ENCODE measurements at regions not wholly inside any gene's neighbourhood (a gene's known extent, or its start where the extent isn't known, plus 50 kb on each side); places are given as distances from the start of the nearest gene placed in this dataset.

GRCh38 chr22:49586873-49587272, 240.8 kb downstream of the BRD1 start:
- no peak for DNase-seq (ENCODE audit: low read depth)

- peak; percentile 74 for DNase-seq (ENCODE audit: low read depth)
Measured at GRCh38 chr22:49586244-49586748, 241.4 kb downstream of the BRD1 start.

GRCh38 chr22:49585461-49586243, 242.0 kb downstream of the BRD1 start:
- DNase-seq (ENCODE audit: low read depth) = no peak

GRCh38 chr22:49583886-49584505, 243.7 kb downstream of the BRD1 start:
- no peak for DNase-seq (ENCODE audit: low read depth)

GRCh38 chr22:49583341-49583740, 244.3 kb downstream of the BRD1 start:
- DNase-seq (ENCODE audit: low read depth) = no peak

GRCh38 chr22:49582678-49583077, 245.0 kb downstream of the BRD1 start:
- no peak for DNase-seq (ENCODE audit: low read depth)

GRCh38 chr22:49582181-49582580, 245.5 kb downstream of the BRD1 start:
- no peak for DNase-seq (ENCODE audit: low read depth)

- DNase-seq (ENCODE audit: low read depth) = no peak
Measured at GRCh38 chr22:49580024-49580423, 247.6 kb downstream of the BRD1 start.

GRCh38 chr22:49577168-49578060, 250.3 kb downstream of the BRD1 start:
- DNase-seq (ENCODE audit: low read depth) = no peak

- DNase-seq (ENCODE audit: low read depth) = no peak
Measured at GRCh38 chr22:49576241-49577141, 251.2 kb downstream of the BRD1 start.

GRCh38 chr22:49575703-49576081, 252.0 kb downstream of the BRD1 start:
- no peak for DNase-seq (ENCODE audit: low read depth)

GRCh38 chr22:49574881-49575702, 252.6 kb downstream of the BRD1 start:
- peak; percentile 79 for DNase-seq (ENCODE audit: low read depth)

- no peak for DNase-seq (ENCODE audit: low read depth)
Measured at GRCh38 chr22:49574205-49574880, 253.3 kb downstream of the BRD1 start.

- DNase-seq (ENCODE audit: low read depth) = no peak
Measured at GRCh38 chr22:49573109-49573765, 254.4 kb downstream of the BRD1 start.

- no peak for DNase-seq (ENCODE audit: low read depth)
Measured at GRCh38 chr22:49571326-49571725, 256.3 kb downstream of the BRD1 start.

- no peak for DNase-seq (ENCODE audit: low read depth)
Measured at GRCh38 chr22:49570032-49570848, 257.4 kb downstream of the BRD1 start.

GRCh38 chr22:49569286-49570031, 258.2 kb downstream of the BRD1 start:
- DNase-seq (ENCODE audit: low read depth) = no peak
